ENCODE measurements at regions not wholly inside any gene's neighbourhood (a gene's known extent, or its start where the extent isn't known, plus 50 kb on each side); places are given as distances from the start of the nearest gene placed in this dataset.
A peak's percentile ranks its signal among the peaks of the same experiment; 100 is the strongest.

GRCh38 chr10:111203615-111204014, 126.8 kb downstream of the ADRA2A start:
- DNase-seq (ENCODE audit: low read depth) = no peak

- DNase-seq (ENCODE audit: low read depth) = no peak
Measured at GRCh38 chr10:111204838-111205237, 128.0 kb downstream of the ADRA2A start.

- DNase-seq (ENCODE audit: low read depth) = no peak
Measured at GRCh38 chr10:111206521-111206920, 129.7 kb downstream of the ADRA2A start.

GRCh38 chr10:111207500-111207899, 130.7 kb downstream of the ADRA2A start:
- no peak for DNase-seq (ENCODE audit: low read depth)

GRCh38 chr10:111208951-111209350, 132.1 kb downstream of the ADRA2A start:
- DNase-seq (ENCODE audit: low read depth) = no peak

GRCh38 chr10:111209692-111210091, 132.9 kb downstream of the ADRA2A start:
- DNase-seq (ENCODE audit: low read depth) = no peak

- no peak for DNase-seq (ENCODE audit: low read depth)
Measured at GRCh38 chr10:111211241-111211640, 134.4 kb downstream of the ADRA2A start.

- peak; percentile 49 for DNase-seq (ENCODE audit: low read depth)
Measured at GRCh38 chr10:111211706-111212105, 134.9 kb downstream of the ADRA2A start.

GRCh38 chr10:111221682-111222480, 145.1 kb downstream of the ADRA2A start:
- DNase-seq (ENCODE audit: low read depth) = no peak

GRCh38 chr10:111222961-111223360, 146.1 kb downstream of the ADRA2A start:
- DNase-seq (ENCODE audit: low read depth) = no peak

- DNase-seq (ENCODE audit: low read depth) = no peak
Measured at GRCh38 chr10:111231779-111232178, 154.9 kb downstream of the ADRA2A start.

- no peak for DNase-seq (ENCODE audit: low read depth)
Measured at GRCh38 chr10:111233439-111233838, 156.6 kb downstream of the ADRA2A start.

- no peak for DNase-seq (ENCODE audit: low read depth)
Measured at GRCh38 chr10:111234234-111234913, 157.5 kb downstream of the ADRA2A start.

- no peak for DNase-seq (ENCODE audit: low read depth)
Measured at GRCh38 chr10:111234914-111235302, 158.1 kb downstream of the ADRA2A start.

- DNase-seq (ENCODE audit: low read depth) = no peak
Measured at GRCh38 chr10:111240348-111240747, 163.5 kb downstream of the ADRA2A start.

GRCh38 chr10:111243126-111243525, 166.3 kb downstream of the ADRA2A start:
- DNase-seq (ENCODE audit: low read depth) = no peak

- no peak for DNase-seq (ENCODE audit: low read depth)
Measured at GRCh38 chr10:111246136-111246535, 169.3 kb downstream of the ADRA2A start.

- no peak for DNase-seq (ENCODE audit: low read depth)
Measured at GRCh38 chr10:111246814-111247452, 170.1 kb downstream of the ADRA2A start.

GRCh38 chr10:111247781-111248389, 171.1 kb downstream of the ADRA2A start:
- DNase-seq (ENCODE audit: low read depth) = peak; percentile 23

- no peak for DNase-seq (ENCODE audit: low read depth)
Measured at GRCh38 chr10:111249925-111250324, 173.1 kb downstream of the ADRA2A start.

- no peak for DNase-seq (ENCODE audit: low read depth)
Measured at GRCh38 chr10:111261081-111261615, 184.3 kb downstream of the ADRA2A start.

GRCh38 chr10:111265341-111265740, 188.5 kb downstream of the ADRA2A start:
- DNase-seq (ENCODE audit: low read depth) = no peak
